H1 (cell line): ENCODE measurements at regions not wholly inside any gene's neighbourhood (a gene's known extent, or its start where the extent isn't known, plus 50 kb on each side); places are given as distances from the start of the nearest gene placed in this dataset.

Experiments
- CTCF ChIA-PET: fragments of 300-600 bp; sonication (Branson Sonifier 250); formaldehyde crosslinking; loops from one replicate; lab custom pipeline; 2021; ENCODE audit not compliant: partially characterized antibody; lab: Charles Lee
- POLR2A ChIA-PET: fragments of 300-600 bp; sonication (Branson Sonifier 250); formaldehyde crosslinking; loops from one replicate; lab custom pipeline; 2021; ENCODE audit warnings: inconsistent platforms; ENCODE audit not compliant: partially characterized antibody; lab: Charles Lee
- DNase-seq, 2 experiments: peaks; one replicate each; pipeline versions ENCODE4 v3.0.0 to v3.0.0-alpha.2; 2010 to 2022; ENCODE audit warnings: low spot score in 2 of 2, low read depth in 1 of 2, mixed read lengths in 1 of 2
- FAIRE-seq: peaks from 2 replicates; lab custom pipeline; 2011; peaks lifted over from hg19 to GRCh38; lab: Jason Lieb, UNC
- H2AFZ ChIP-seq: 2 replicates; pipeline ENCODE4 v1.8.1; 2012; ENCODE audit warnings: low read length, inconsistent platforms
- H2AK5ac ChIP-seq: 2 replicates; pipeline ENCODE4 v1.6.1; 2013; ENCODE audit warnings: low read depth, low read length
- H2BK120ac ChIP-seq: replicated peaks from 2 replicates; pipeline ENCODE3; 2013; ENCODE audit warnings: low read depth, low read length, inconsistent platforms
- H2BK12ac ChIP-seq: 2 replicates; pipeline ENCODE4 v1.6.1; 2013; ENCODE audit warnings: low read depth, low read length
- H2BK15ac ChIP-seq: 2 replicates; pipeline ENCODE4 v1.6.1; 2013; ENCODE audit warnings: low read length
- H2BK20ac ChIP-seq: 2 replicates; pipeline ENCODE4 v1.6.1; 2013; ENCODE audit warnings: low read length
- H2BK5ac ChIP-seq: 2 replicates; pipeline ENCODE4 v1.6.1; 2013; ENCODE audit warnings: low read depth, low read length
- H3K14ac ChIP-seq: 2 replicates; pipeline ENCODE4 v1.6.1; 2013; ENCODE audit warnings: inconsistent platforms; ENCODE audit not compliant: insufficient read length
- H3K18ac ChIP-seq: 2 replicates; pipeline ENCODE4 v1.6.1; 2013; ENCODE audit warnings: low read length; ENCODE audit errors: extremely low read depth
- H3K23ac ChIP-seq: 2 replicates; pipeline ENCODE4 v1.6.1; 2013; ENCODE audit warnings: inconsistent platforms; ENCODE audit not compliant: insufficient read length
- H3K23me2 ChIP-seq: 2 replicates; pipeline ENCODE4 v1.6.1; 2013; ENCODE audit warnings: low read depth, low read length
- H3K27ac ChIP-seq: 2 replicates; pipeline ENCODE4 v1.6.1; 2011; ENCODE audit warnings: low read depth, low read length, inconsistent platforms
- H3K27me3 ChIP-seq, 4 experiments: replicated peaks in 1 of 4; 1 replicate in 1 of 4; 2 replicates in 3 of 4; pipeline versions ENCODE4 v1.6.1 to v1.8.1; 2011 to 2013; ENCODE audit warnings: low read length in 3 of 4, mild to moderate bottlenecking in 3 of 4, inconsistent platforms in 2 of 4, mixed read lengths in 2 of 4, moderate library complexity in 1 of 4; ENCODE audit not compliant: control insufficient read depth in 3 of 4, insufficient read depth in 3 of 4; ENCODE audit errors: extremely low read depth in 1 of 4
- H3K36me3 ChIP-seq, 4 experiments: 2 replicates each; pipeline versions ENCODE4 v1.6.1 to v1.8.1; 2011 to 2013; ENCODE audit warnings: mild to moderate bottlenecking in 4 of 4, low read length in 3 of 4, moderate library complexity in 2 of 4, control low read depth in 1 of 4, inconsistent platforms in 1 of 4; ENCODE audit not compliant: insufficient read depth in 4 of 4, control insufficient read depth in 2 of 4
- H3K4ac ChIP-seq: replicated peaks from 2 replicates; pipeline ENCODE3; 2013; ENCODE audit warnings: low read length, low read depth, mixed read lengths, inconsistent platforms; ENCODE audit not compliant: insufficient read length
- H3K4me1 ChIP-seq, 4 experiments: replicated peaks in 1 of 4; 1 replicate in 1 of 4; 2 replicates in 3 of 4; pipeline versions ENCODE4 v1.6.1 to v1.8.1; 2011 to 2013; ENCODE audit warnings: low read length in 3 of 4, inconsistent platforms in 2 of 4, mixed read lengths in 1 of 4; ENCODE audit not compliant: insufficient read depth in 4 of 4, control insufficient read depth in 3 of 4
- H3K4me2 ChIP-seq, 2 experiments: 2 replicates each; pipeline versions ENCODE4 v1.6.1 to v1.8.1; 2011 to 2013; ENCODE audit warnings: low read depth in 2 of 2, low read length in 2 of 2, control low read depth in 1 of 2, inconsistent platforms in 1 of 2, mild to moderate bottlenecking in 1 of 2; ENCODE audit not compliant: insufficient read depth in 1 of 2
- H3K4me3 ChIP-seq, 4 experiments: fragments of 200-600, 300-600 bp in 1 of 4; sonication (generic), shearing (Covaris generic), sonication (Bioruptor Twin) in 1 of 4; 2 replicates each; pipeline versions ENCODE4 v1.5.1 to v1.8.1; 2011 to 2016; ENCODE audit warnings: low read length in 4 of 4, low read depth in 3 of 4, control low read depth in 2 of 4, inconsistent platforms in 2 of 4, mild to moderate bottlenecking in 2 of 4, mixed read lengths in 1 of 4, moderate library complexity in 1 of 4; ENCODE audit not compliant: insufficient read depth in 2 of 4; ENCODE audit errors: extremely low read depth in 1 of 4
- H3K56ac ChIP-seq: replicated peaks from 2 replicates; pipeline ENCODE3; 2013; ENCODE audit warnings: low read depth, mild to moderate bottlenecking, mixed read lengths, low read length, inconsistent platforms; ENCODE audit not compliant: insufficient read length
- H3K79me1 ChIP-seq: 2 replicates; pipeline ENCODE4 v1.6.1; 2013; ENCODE audit warnings: low read depth, low read length, control low read depth
- H3K79me2 ChIP-seq, 2 experiments: 2 replicates each; pipeline versions ENCODE4 v1.6.1 to v1.8.1; 2012 to 2013; ENCODE audit warnings: low read length in 2 of 2, mild to moderate bottlenecking in 2 of 2, inconsistent platforms in 1 of 2; ENCODE audit not compliant: insufficient read depth in 2 of 2, control insufficient read depth in 1 of 2
- H3K9ac ChIP-seq, 4 experiments: replicated peaks in 1 of 4; 1 replicate in 1 of 4; 2 replicates in 3 of 4; pipeline versions ENCODE4 v1.6.1 to v1.8.1; 2011 to 2013; ENCODE audit warnings: low read depth in 3 of 4, low read length in 3 of 4, control low read depth in 2 of 4, mild to moderate bottlenecking in 2 of 4, moderate library complexity in 2 of 4, inconsistent platforms in 1 of 4; ENCODE audit errors: extremely low read depth in 1 of 4
- H3K9me3 ChIP-seq, 2 experiments: 2 replicates each; pipeline versions ENCODE4 v1.6.1 to v1.8.1; 2012 to 2013; ENCODE audit warnings: mild to moderate bottlenecking in 2 of 2, moderate library complexity in 2 of 2, control low read depth in 1 of 2, inconsistent platforms in 1 of 2, low read depth in 1 of 2, low read length in 1 of 2, mixed read lengths in 1 of 2; ENCODE audit not compliant: insufficient read depth in 2 of 2
- H4K20me1 ChIP-seq, 2 experiments: replicated peaks in 1 of 2; 2 replicates each; pipeline versions ENCODE3 to v1.8.1; 2011 to 2013; ENCODE audit warnings: inconsistent platforms in 2 of 2, low read length in 2 of 2, mild to moderate bottlenecking in 1 of 2; ENCODE audit not compliant: insufficient read depth in 2 of 2, control insufficient read depth in 1 of 2
- H4K5ac ChIP-seq: 2 replicates; pipeline ENCODE4 v1.6.1; 2013; ENCODE audit warnings: low read length, low read depth, mixed read lengths, inconsistent platforms; ENCODE audit not compliant: insufficient read length
- H4K8ac ChIP-seq: 2 replicates; pipeline ENCODE4 v1.8.0; 2013; ENCODE audit warnings: mild to moderate bottlenecking, moderate library complexity, low read length, inconsistent platforms; ENCODE audit not compliant: insufficient read depth; ENCODE audit errors: extremely low read depth
- H4K91ac ChIP-seq: replicated peaks from 2 replicates; pipeline ENCODE3; 2013; ENCODE audit warnings: low read length, mixed read lengths, inconsistent platforms; ENCODE audit not compliant: insufficient read length
- SP1 ChIP-seq: IDR thresholded peaks from 2 replicates; pipeline ENCODE4 v1.6.1; 2011; ENCODE audit warnings: low read depth, low read length
- WGBS, 2 experiments: shearing (Covaris generic) in 1 of 2; methylation state at CpG; one replicate each; pipeline versions ENCODE4 v1.1.6 to v1.1.7; 2013 to 2015; ENCODE audit warnings: low lambda C conversion rate in 2 of 2, mixed read lengths in 2 of 2, inconsistent platforms in 1 of 2, low coverage in 1 of 2, missing lambda C conversion rate in 1 of 2; ENCODE audit not compliant: insufficient replicate concordance in 2 of 2, insufficient coverage in 1 of 2, insufficient read length in 1 of 2; ENCODE audit errors: extremely low coverage in 1 of 2, missing lambda C conversion rate in 1 of 2; 5-methylcytosine and 5-hydroxymethylcytosine counted together

DNA sequence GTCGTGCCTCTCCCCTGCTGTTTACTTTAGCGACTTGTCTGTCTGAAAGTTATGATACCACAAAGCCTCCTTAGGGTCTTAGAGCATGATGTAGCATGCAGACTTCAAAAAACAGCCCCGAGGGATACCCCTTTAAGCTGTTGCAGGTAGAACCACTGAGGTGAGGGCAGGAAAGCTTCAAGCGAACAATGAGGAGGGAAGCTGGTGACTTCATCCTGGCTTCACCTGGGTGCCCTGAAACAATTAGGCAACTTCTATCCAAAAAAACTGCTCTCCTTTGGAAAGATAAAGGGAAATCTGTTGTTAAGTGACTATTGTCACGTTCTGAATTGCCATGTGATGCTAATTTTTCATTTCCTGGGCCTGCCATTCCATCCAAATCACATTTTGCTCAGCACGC is 231.6 kb downstream of the SOX2 start:
- WGBS, 2 experiments = 40% methylated on average over 6 of the region's 6 CpGs; no CpG with 5 or more reads in 1 of the 2 experiments
- POLR2A ChIA-PET = interaction anchor here (0.7 kb wide), 1 partner anchor 9 kb away, joined by 3 read pairs; no protein-coding TSS in a partner anchor
- FAIRE-seq = peak; percentile 69

More for the DNA sequence above, 231.6 kb downstream of the SOX2 start:
- no peak overlapping the region for H2BK15ac ChIP-seq
- no peak overlapping the region for H4K8ac ChIP-seq
- no peaks in the 10 kb centered on the region for H3K36me3 ChIP-seq
- peaks cover 3 to 24% (median 12%) of the 10 kb centered on the region in 4 experiments; a peak in 5 of 7 replicates for H3K4me1 ChIP-seq
- H3K4me2 ChIP-seq = peak overlapping the region in 1 of 2 experiments; percentile 3; a peak in 1 of 4 replicates
- CTCF ChIA-PET = no interaction called here
- H4K20me1 ChIP-seq = no peaks in the 10 kb centered on the region
- no peak overlapping the region for H4K91ac ChIP-seq
- no peak overlapping the region for H3K27ac ChIP-seq
- DNase-seq = no peak
- H3K14ac ChIP-seq = no peak overlapping the region
- no peak for TF ChIP-seq SP1
- TF ChIP-seq, all 59 proteins: peak for 0
- no peak overlapping the region for H3K9ac ChIP-seq
- no peak overlapping the region for H3K56ac ChIP-seq
- no peak overlapping the region for H2BK120ac ChIP-seq
- no peaks in the 10 kb centered on the region for H3K79me1 ChIP-seq
- no peak overlapping the region for H3K23ac ChIP-seq
- no peak overlapping the region for H2BK12ac ChIP-seq
- no peaks in the 10 kb centered on the region for H3K79me2 ChIP-seq
- H3K9me3 ChIP-seq = no peaks in the 10 kb centered on the region
- 0 out of 2 replicates have a peak overlapping the region, but pooled peaks have one; percentile 15 for H2BK20ac ChIP-seq
- no peak overlapping the region for H4K5ac ChIP-seq
- peak overlapping the region; percentile 42; the same call in 1 of the 2 replicates for H2AFZ ChIP-seq
- no peak overlapping the region for H3K4ac ChIP-seq
- H2AK5ac ChIP-seq = no peak overlapping the region
- H3K27me3 ChIP-seq = no peaks in the 10 kb centered on the region
- no peaks in the 10 kb centered on the region for H3K23me2 ChIP-seq
- H2BK5ac ChIP-seq = no peak overlapping the region; the same call in 1 of the 2 replicates
- H3K4me3 ChIP-seq = no peak overlapping the region
- H3K18ac ChIP-seq = no peak overlapping the region
